WTC11 (cell line): ENCODE measurements at regions not wholly inside any gene's neighbourhood (a gene's known extent, or its start where the extent isn't known, plus 50 kb on each side); places are given as distances from the start of the nearest gene placed in this dataset.

Experiments
- ATAC-seq: fragments of 200-7000 bp; cut with Tn5 transposase; 2 replicates; pipeline ENCODE4 v1.10.0; 2021; ENCODE audit warnings: mild to moderate bottlenecking, moderate library complexity
- CTCF ChIA-PET: fragments of 300-600 bp; sonication (Branson Sonifier 250); formaldehyde crosslinking; loops from one replicate; lab custom pipeline; 2021; ENCODE audit warnings: antibody characterized with exemption; lab: Charles Lee
- POLR2A ChIA-PET: fragments of 350-600 bp; sonication (Branson Sonifier 250); formaldehyde crosslinking; loops from one replicate; lab custom pipeline; 2021; ENCODE audit warnings: antibody characterized with exemption; lab: Charles Lee
- DNase-seq: peaks from one replicate; pipeline ENCODE4 v3.0.0; 2021; ENCODE audit warnings: low spot score
- H3K27ac Mint-ChIP-seq: 2 replicates; pipeline ENCODE4 v1.8.0; 2021; ENCODE audit warnings: mixed read lengths
- H3K27me3 Mint-ChIP-seq: 2 replicates; pipeline ENCODE4 v1.8.0; 2021; ENCODE audit warnings: low read depth, mild to moderate bottlenecking, moderate library complexity, mixed read lengths
- H3K36me3 Mint-ChIP-seq: 2 replicates; pipeline ENCODE4 v1.8.0; 2021; ENCODE audit warnings: mixed read lengths
- H3K4me1 Mint-ChIP-seq: 2 replicates; pipeline ENCODE4 v1.8.0; 2022; ENCODE audit warnings: mixed read lengths
- H3K4me3 Mint-ChIP-seq: 2 replicates; pipeline ENCODE4 v1.8.0; 2021; ENCODE audit warnings: mild to moderate bottlenecking, moderate library complexity, mixed read lengths
- H3K9me3 Mint-ChIP-seq: 2 replicates; pipeline ENCODE4 v1.8.0; 2021; ENCODE audit warnings: mixed read lengths
- CBFB ChIP-seq: sonication (generic); formaldehyde crosslinking; IDR thresholded peaks from 2 replicates; pipeline ENCODE4 v1.8.1; 2022; ENCODE audit warnings: mild to moderate bottlenecking, low read depth, missing genetic modification reagents
- ELF4 ChIP-seq: sonication (generic); formaldehyde crosslinking; IDR thresholded peaks from 2 replicates; pipeline ENCODE4 v1.8.1; 2022; ENCODE audit warnings: low read depth, mild to moderate bottlenecking, moderate library complexity, missing genetic modification reagents
- ETV6 ChIP-seq: sonication (generic); formaldehyde crosslinking; IDR thresholded peaks from 2 replicates; pipeline ENCODE4 v1.8.1; 2022; ENCODE audit warnings: mild to moderate bottlenecking, missing genetic modification reagents
- GRHL2 ChIP-seq: fragments of 250-450 bp; sonication (Bioruptor Pico); IDR thresholded peaks from 2 replicates; pipeline ENCODE4 v1.8.0; 2022; ENCODE audit warnings: mild to moderate bottlenecking, moderate library complexity; ENCODE audit not compliant: insufficient replicate concordance, severe bottlenecking
- NFYB ChIP-seq: sonication (generic); formaldehyde crosslinking; conservative IDR thresholded peaks from 2 replicates; pipeline ENCODE4 v1.8.0; 2022; ENCODE audit warnings: low read depth, missing genetic modification reagents
- OVOL2 ChIP-seq: fragments of 250-450 bp; sonication (Bioruptor Pico); IDR thresholded peaks from 2 replicates; pipeline ENCODE4 v1.9.0; 2021; ENCODE audit warnings: mild to moderate bottlenecking, borderline replicate concordance
- TEAD1 ChIP-seq: sonication (generic); formaldehyde crosslinking; IDR thresholded peaks from 2 replicates; pipeline ENCODE4 v1.8.0; 2022; ENCODE audit warnings: mild to moderate bottlenecking, missing genetic modification reagents
- ZNF138 ChIP-seq: sonication (generic); formaldehyde crosslinking; conservative IDR thresholded peaks from 2 replicates; pipeline ENCODE4 v1.8.1; 2022; ENCODE audit warnings: mild to moderate bottlenecking, moderate library complexity, missing genetic modification reagents
- TF ChIP-seq, protein P1 (sequence below): sonication (generic); formaldehyde crosslinking; IDR thresholded peaks from 2 replicates; pipeline ENCODE4 v1.8.1; 2022; ENCODE audit warnings: missing genetic modification reagents, borderline replicate concordance
- TF ChIP-seq, protein P2 (sequence below): sonication (generic); formaldehyde crosslinking; IDR thresholded peaks from 2 replicates; pipeline ENCODE4 v1.8.1; 2022; ENCODE audit warnings: mild to moderate bottlenecking, missing genetic modification reagents, moderate library complexity, borderline replicate concordance
- TF ChIP-seq, protein P3 (sequence below): sonication (generic); formaldehyde crosslinking; conservative IDR thresholded peaks from 2 replicates; pipeline ENCODE4 v1.8.1; 2023; ENCODE audit warnings: mild to moderate bottlenecking, low read depth, missing genetic modification reagents, moderate library complexity
- TF ChIP-seq, protein P4 (sequence below): fragments of 250-450 bp; sonication (Bioruptor Pico); IDR thresholded peaks from 2 replicates; pipeline ENCODE4 v1.9.0; 2021; ENCODE audit warnings: moderate library complexity, mild to moderate bottlenecking, inconsistent platforms, borderline replicate concordance
- TF ChIP-seq, protein P5 (sequence below): sonication (generic); formaldehyde crosslinking; IDR thresholded peaks from 2 replicates; pipeline ENCODE4 v1.8.0; 2023; ENCODE audit warnings: mild to moderate bottlenecking, missing genetic modification reagents
- TF ChIP-seq, protein P6 (sequence below): sonication (generic); formaldehyde crosslinking; IDR thresholded peaks from 2 replicates; pipeline ENCODE4 v1.8.0; 2022; ENCODE audit warnings: mild to moderate bottlenecking, missing genetic modification reagents
- TF ChIP-seq, protein P7 (sequence below): sonication (generic); formaldehyde crosslinking; IDR thresholded peaks from 2 replicates; pipeline ENCODE4 v1.8.1; 2023; ENCODE audit warnings: mild to moderate bottlenecking, missing genetic modification reagents
- TF ChIP-seq, protein P8 (sequence below): sonication (generic); formaldehyde crosslinking; IDR thresholded peaks from 2 replicates; pipeline ENCODE4 v1.8.0; 2023; ENCODE audit warnings: missing genetic modification reagents, mild to moderate bottlenecking, borderline replicate concordance
- TF ChIP-seq, protein P9 (sequence below): sonication (generic); formaldehyde crosslinking; IDR thresholded peaks from 2 replicates; pipeline ENCODE4 v1.8.1; 2023; ENCODE audit warnings: mild to moderate bottlenecking, missing genetic modification reagents
- TF ChIP-seq, protein P10 (sequence below): sonication (generic); formaldehyde crosslinking; IDR thresholded peaks from 2 replicates; pipeline ENCODE4 v1.8.1; 2022; ENCODE audit warnings: low read depth, mild to moderate bottlenecking, moderate library complexity, missing genetic modification reagents, borderline replicate concordance

DNA sequence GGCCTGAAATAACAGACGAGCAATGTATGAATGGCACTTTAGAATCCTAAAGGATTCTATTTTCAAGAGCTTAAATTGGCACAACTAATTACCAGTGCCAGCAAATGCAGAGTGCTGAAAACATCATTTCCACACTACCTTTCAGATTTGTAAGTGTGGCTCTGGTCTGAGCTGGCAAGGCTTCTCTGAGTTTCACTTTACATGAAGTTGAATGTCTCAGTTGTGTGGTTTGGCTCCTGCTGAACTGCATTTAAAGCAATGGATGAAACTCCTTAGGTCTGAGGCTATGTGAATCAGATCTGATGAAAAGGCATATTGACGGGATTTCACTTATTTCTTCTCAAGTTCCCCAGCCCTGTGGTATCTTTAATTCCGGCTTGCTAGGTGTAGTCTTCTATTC is 114.8 kb upstream of the PTGFR start:
- ChIA-PET POLR2A (no interaction called here), CTCF (no interaction called here)
- Mint-ChIP-seq H3K4me3 (no peak overlapping the region), H3K4me1 (no peaks in the 10 kb centered on the region), H3K36me3 (no peaks in the 10 kb centered on the region), H3K27me3 (no peaks in the 10 kb centered on the region; the same call in 1 of the 2 replicates), H3K9me3 (no peaks in the 10 kb centered on the region), H3K27ac (no peak overlapping the region)
- no peak for ATAC-seq
- no peak for DNase-seq
- TF ChIP-seq NFYB (CRISPR knock-in tag) (no peak), ZNF138 (CRISPR knock-in tag) (no peak), OVOL2 (no peak), ELF4 (CRISPR knock-in tag) (no peak), ETV6 (CRISPR knock-in tag) (no peak), TEAD1 (CRISPR knock-in tag) (no peak), CBFB (CRISPR knock-in tag) (no peak), GRHL2 (CRISPR knock-in tag) (no peak)
- TF ChIP-seq, protein P1, sequence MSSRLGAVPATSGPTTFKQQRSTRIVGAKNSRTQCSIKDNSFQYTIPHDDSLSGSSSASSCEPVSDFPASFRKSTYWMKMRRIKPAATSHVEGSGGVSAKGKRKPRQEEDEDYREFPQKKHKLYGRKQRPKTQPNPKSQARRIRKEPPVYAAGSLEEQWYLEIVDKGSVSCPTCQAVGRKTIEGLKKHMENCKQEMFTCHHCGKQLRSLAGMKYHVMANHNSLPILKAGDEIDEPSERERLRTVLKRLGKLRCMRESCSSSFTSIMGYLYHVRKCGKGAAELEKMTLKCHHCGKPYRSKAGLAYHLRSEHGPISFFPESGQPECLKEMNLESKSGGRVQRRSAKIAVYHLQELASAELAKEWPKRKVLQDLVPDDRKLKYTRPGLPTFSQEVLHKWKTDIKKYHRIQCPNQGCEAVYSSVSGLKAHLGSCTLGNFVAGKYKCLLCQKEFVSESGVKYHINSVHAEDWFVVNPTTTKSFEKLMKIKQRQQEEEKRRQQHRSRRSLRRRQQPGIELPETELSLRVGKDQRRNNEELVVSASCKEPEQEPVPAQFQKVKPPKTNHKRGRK (CRISPR knock-in tag), result no peak
- TF ChIP-seq, protein P2, sequence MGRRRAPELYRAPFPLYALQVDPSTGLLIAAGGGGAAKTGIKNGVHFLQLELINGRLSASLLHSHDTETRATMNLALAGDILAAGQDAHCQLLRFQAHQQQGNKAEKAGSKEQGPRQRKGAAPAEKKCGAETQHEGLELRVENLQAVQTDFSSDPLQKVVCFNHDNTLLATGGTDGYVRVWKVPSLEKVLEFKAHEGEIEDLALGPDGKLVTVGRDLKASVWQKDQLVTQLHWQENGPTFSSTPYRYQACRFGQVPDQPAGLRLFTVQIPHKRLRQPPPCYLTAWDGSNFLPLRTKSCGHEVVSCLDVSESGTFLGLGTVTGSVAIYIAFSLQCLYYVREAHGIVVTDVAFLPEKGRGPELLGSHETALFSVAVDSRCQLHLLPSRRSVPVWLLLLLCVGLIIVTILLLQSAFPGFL (CRISPR knock-in tag), result no peak
- TF ChIP-seq, protein P3, sequence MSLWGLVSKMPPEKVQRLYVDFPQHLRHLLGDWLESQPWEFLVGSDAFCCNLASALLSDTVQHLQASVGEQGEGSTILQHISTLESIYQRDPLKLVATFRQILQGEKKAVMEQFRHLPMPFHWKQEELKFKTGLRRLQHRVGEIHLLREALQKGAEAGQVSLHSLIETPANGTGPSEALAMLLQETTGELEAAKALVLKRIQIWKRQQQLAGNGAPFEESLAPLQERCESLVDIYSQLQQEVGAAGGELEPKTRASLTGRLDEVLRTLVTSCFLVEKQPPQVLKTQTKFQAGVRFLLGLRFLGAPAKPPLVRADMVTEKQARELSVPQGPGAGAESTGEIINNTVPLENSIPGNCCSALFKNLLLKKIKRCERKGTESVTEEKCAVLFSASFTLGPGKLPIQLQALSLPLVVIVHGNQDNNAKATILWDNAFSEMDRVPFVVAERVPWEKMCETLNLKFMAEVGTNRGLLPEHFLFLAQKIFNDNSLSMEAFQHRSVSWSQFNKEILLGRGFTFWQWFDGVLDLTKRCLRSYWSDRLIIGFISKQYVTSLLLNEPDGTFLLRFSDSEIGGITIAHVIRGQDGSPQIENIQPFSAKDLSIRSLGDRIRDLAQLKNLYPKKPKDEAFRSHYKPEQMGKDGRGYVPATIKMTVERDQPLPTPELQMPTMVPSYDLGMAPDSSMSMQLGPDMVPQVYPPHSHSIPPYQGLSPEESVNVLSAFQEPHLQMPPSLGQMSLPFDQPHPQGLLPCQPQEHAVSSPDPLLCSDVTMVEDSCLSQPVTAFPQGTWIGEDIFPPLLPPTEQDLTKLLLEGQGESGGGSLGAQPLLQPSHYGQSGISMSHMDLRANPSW (CRISPR knock-in tag), result no peak
- TF ChIP-seq, protein P4, sequence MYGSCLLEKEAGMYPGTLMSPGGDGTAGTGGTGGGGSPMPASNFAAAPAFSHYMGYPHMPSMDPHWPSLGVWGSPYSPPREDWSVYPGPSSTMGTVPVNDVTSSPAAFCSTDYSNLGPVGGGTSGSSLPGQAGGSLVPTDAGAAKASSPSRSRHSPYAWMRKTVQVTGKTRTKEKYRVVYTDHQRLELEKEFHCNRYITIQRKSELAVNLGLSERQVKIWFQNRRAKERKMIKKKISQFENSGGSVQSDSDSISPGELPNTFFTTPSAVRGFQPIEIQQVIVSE (CRISPR knock-in tag), result no peak
- TF ChIP-seq, protein P5, sequence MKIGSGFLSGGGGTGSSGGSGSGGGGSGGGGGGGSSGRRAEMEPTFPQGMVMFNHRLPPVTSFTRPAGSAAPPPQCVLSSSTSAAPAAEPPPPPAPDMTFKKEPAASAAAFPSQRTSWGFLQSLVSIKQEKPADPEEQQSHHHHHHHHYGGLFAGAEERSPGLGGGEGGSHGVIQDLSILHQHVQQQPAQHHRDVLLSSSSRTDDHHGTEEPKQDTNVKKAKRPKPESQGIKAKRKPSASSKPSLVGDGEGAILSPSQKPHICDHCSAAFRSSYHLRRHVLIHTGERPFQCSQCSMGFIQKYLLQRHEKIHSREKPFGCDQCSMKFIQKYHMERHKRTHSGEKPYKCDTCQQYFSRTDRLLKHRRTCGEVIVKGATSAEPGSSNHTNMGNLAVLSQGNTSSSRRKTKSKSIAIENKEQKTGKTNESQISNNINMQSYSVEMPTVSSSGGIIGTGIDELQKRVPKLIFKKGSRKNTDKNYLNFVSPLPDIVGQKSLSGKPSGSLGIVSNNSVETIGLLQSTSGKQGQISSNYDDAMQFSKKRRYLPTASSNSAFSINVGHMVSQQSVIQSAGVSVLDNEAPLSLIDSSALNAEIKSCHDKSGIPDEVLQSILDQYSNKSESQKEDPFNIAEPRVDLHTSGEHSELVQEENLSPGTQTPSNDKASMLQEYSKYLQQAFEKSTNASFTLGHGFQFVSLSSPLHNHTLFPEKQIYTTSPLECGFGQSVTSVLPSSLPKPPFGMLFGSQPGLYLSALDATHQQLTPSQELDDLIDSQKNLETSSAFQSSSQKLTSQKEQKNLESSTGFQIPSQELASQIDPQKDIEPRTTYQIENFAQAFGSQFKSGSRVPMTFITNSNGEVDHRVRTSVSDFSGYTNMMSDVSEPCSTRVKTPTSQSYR (CRISPR knock-in tag), result no peak
- TF ChIP-seq, protein P6, sequence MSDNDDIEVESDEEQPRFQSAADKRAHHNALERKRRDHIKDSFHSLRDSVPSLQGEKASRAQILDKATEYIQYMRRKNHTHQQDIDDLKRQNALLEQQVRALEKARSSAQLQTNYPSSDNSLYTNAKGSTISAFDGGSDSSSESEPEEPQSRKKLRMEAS, result no peak
- TF ChIP-seq, protein P7, sequence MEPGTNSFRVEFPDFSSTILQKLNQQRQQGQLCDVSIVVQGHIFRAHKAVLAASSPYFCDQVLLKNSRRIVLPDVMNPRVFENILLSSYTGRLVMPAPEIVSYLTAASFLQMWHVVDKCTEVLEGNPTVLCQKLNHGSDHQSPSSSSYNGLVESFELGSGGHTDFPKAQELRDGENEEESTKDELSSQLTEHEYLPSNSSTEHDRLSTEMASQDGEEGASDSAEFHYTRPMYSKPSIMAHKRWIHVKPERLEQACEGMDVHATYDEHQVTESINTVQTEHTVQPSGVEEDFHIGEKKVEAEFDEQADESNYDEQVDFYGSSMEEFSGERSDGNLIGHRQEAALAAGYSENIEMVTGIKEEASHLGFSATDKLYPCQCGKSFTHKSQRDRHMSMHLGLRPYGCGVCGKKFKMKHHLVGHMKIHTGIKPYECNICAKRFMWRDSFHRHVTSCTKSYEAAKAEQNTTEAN (CRISPR knock-in tag), result no peak
- TF ChIP-seq, protein P8, sequence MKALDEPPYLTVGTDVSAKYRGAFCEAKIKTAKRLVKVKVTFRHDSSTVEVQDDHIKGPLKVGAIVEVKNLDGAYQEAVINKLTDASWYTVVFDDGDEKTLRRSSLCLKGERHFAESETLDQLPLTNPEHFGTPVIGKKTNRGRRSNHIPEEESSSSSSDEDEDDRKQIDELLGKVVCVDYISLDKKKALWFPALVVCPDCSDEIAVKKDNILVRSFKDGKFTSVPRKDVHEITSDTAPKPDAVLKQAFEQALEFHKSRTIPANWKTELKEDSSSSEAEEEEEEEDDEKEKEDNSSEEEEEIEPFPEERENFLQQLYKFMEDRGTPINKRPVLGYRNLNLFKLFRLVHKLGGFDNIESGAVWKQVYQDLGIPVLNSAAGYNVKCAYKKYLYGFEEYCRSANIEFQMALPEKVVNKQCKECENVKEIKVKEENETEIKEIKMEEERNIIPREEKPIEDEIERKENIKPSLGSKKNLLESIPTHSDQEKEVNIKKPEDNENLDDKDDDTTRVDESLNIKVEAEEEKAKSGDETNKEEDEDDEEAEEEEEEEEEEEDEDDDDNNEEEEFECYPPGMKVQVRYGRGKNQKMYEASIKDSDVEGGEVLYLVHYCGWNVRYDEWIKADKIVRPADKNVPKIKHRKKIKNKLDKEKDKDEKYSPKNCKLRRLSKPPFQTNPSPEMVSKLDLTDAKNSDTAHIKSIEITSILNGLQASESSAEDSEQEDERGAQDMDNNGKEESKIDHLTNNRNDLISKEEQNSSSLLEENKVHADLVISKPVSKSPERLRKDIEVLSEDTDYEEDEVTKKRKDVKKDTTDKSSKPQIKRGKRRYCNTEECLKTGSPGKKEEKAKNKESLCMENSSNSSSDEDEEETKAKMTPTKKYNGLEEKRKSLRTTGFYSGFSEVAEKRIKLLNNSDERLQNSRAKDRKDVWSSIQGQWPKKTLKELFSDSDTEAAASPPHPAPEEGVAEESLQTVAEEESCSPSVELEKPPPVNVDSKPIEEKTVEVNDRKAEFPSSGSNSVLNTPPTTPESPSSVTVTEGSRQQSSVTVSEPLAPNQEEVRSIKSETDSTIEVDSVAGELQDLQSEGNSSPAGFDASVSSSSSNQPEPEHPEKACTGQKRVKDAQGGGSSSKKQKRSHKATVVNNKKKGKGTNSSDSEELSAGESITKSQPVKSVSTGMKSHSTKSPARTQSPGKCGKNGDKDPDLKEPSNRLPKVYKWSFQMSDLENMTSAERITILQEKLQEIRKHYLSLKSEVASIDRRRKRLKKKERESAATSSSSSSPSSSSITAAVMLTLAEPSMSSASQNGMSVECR (CRISPR knock-in tag), result no peak
- TF ChIP-seq, protein P9, sequence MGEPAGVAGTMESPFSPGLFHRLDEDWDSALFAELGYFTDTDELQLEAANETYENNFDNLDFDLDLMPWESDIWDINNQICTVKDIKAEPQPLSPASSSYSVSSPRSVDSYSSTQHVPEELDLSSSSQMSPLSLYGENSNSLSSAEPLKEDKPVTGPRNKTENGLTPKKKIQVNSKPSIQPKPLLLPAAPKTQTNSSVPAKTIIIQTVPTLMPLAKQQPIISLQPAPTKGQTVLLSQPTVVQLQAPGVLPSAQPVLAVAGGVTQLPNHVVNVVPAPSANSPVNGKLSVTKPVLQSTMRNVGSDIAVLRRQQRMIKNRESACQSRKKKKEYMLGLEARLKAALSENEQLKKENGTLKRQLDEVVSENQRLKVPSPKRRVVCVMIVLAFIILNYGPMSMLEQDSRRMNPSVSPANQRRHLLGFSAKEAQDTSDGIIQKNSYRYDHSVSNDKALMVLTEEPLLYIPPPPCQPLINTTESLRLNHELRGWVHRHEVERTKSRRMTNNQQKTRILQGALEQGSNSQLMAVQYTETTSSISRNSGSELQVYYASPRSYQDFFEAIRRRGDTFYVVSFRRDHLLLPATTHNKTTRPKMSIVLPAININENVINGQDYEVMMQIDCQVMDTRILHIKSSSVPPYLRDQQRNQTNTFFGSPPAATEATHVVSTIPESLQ (CRISPR knock-in tag), result no peak
- TF ChIP-seq, protein P10, sequence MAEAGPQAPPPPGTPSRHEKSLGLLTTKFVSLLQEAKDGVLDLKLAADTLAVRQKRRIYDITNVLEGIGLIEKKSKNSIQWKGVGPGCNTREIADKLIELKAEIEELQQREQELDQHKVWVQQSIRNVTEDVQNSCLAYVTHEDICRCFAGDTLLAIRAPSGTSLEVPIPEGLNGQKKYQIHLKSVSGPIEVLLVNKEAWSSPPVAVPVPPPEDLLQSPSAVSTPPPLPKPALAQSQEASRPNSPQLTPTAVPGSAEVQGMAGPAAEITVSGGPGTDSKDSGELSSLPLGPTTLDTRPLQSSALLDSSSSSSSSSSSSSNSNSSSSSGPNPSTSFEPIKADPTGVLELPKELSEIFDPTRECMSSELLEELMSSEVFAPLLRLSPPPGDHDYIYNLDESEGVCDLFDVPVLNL (CRISPR knock-in tag), result no peak
